SK-N-SH treated with all-trans-retinoic acid at 6 μM for 48 hours (cell line): ENCODE measurements at regions not wholly inside any gene's neighbourhood (a gene's known extent, or its start where the extent isn't known, plus 50 kb on each side); places are given as distances from the start of the nearest gene placed in this dataset.

Source experiments
- ATAC-seq: fragments of 200-7000 bp; cut with Tn5 transposase; 3 replicates; pipeline ENCODE4 v1.9.1; 2020; ENCODE audit warnings: mild to moderate bottlenecking, moderate library complexity
- ARNTL ChIP-seq: fragments of 450-650 bp; formaldehyde crosslinking; IDR thresholded peaks from 2 replicates; pipeline ENCODE4 v1.5.0; 2020; ENCODE audit warnings: low read depth, mild to moderate bottlenecking, moderate library complexity, borderline replicate concordance
- BACH2 ChIP-seq: fragments of 250-450 bp; sonication (Bioruptor Pico); IDR thresholded peaks from 2 replicates; pipeline ENCODE4 v1.9.0; 2021; ENCODE audit warnings: mild to moderate bottlenecking, borderline replicate concordance
- CREB5 ChIP-seq: fragments of 250-450 bp; sonication (Bioruptor Pico); IDR thresholded peaks from 2 replicates; pipeline ENCODE4 v1.5.1; 2020; ENCODE audit warnings: low read depth, mild to moderate bottlenecking, moderate library complexity
- CSDC2 ChIP-seq: fragments of 250-450 bp; sonication (Bioruptor Pico); IDR thresholded peaks from 2 replicates; pipeline ENCODE4 v1.5.0; 2020; ENCODE audit warnings: mild to moderate bottlenecking, moderate library complexity
- CSRNP3 ChIP-seq: fragments of 250-450 bp; sonication (Bioruptor Pico); IDR thresholded peaks from 2 replicates; pipeline ENCODE4 v1.5.1; 2021; ENCODE audit warnings: mild to moderate bottlenecking, moderate library complexity
- ESRRG ChIP-seq: fragments of 250-450 bp; sonication (Bioruptor Pico); IDR thresholded peaks from 2 replicates; pipeline ENCODE4 v1.6.1; 2021; ENCODE audit warnings: mild to moderate bottlenecking
- ISL1 ChIP-seq: fragments of 250-450 bp; sonication (Bioruptor Pico); IDR thresholded peaks from 2 replicates; pipeline ENCODE4 v2.1.2; 2022; ENCODE audit warnings: mild to moderate bottlenecking, moderate library complexity
- OSR1 ChIP-seq: fragments of 250-450 bp; sonication (Bioruptor Pico); IDR thresholded peaks from 2 replicates; pipeline ENCODE4 v1.8.0; 2022; ENCODE audit warnings: moderate library complexity, mild to moderate bottlenecking, inconsistent platforms
- POU6F1 ChIP-seq: fragments of 250-450 bp; sonication (Bioruptor Pico); IDR thresholded peaks from 2 replicates; pipeline ENCODE4 v1.8.0; 2021; ENCODE audit warnings: low read depth, mild to moderate bottlenecking, moderate library complexity, borderline replicate concordance
- PPARA ChIP-seq: fragments of 250-450 bp; sonication (Bioruptor Pico); IDR thresholded peaks from 2 replicates; pipeline ENCODE4 v1.5.0; 2020; ENCODE audit warnings: mild to moderate bottlenecking, borderline replicate concordance
- SNAI2 ChIP-seq: fragments of 250-450 bp; sonication (Bioruptor Pico); IDR thresholded peaks from 2 replicates; pipeline ENCODE4 v1.5.0; 2020; ENCODE audit warnings: mild to moderate bottlenecking, moderate library complexity
- TCF4 ChIP-seq: fragments of 250-450 bp; sonication (Bioruptor Pico); IDR thresholded peaks from 2 replicates; pipeline ENCODE4 v1.8.0; 2021; ENCODE audit warnings: mild to moderate bottlenecking, moderate library complexity, borderline replicate concordance
- TOX ChIP-seq: fragments of 250-450 bp; sonication (Bioruptor Pico); IDR thresholded peaks from 2 replicates; pipeline ENCODE4 v1.8.0; 2021; ENCODE audit warnings: mild to moderate bottlenecking, moderate library complexity, borderline replicate concordance
- TSHZ2 ChIP-seq: fragments of 250-450 bp; sonication (Bioruptor Pico); IDR thresholded peaks from 2 replicates; pipeline ENCODE4 v1.5.0; 2020; ENCODE audit warnings: mild to moderate bottlenecking, moderate library complexity
- ZC3H10 ChIP-seq: fragments of 250-450 bp; sonication (Bioruptor Pico); IDR thresholded peaks from 2 replicates; pipeline ENCODE4 v1.5.1; 2021; ENCODE audit warnings: mild to moderate bottlenecking, moderate library complexity
- ZFP3 ChIP-seq: fragments of 250-450 bp; sonication (Bioruptor Pico); IDR thresholded peaks from 2 replicates; pipeline ENCODE4 v1.5.0; 2020; ENCODE audit warnings: mild to moderate bottlenecking, moderate library complexity
- ZFP30 ChIP-seq: fragments of 450-650 bp; formaldehyde crosslinking; IDR thresholded peaks from 2 replicates; pipeline ENCODE4 v1.5.0; 2022; ENCODE audit warnings: mild to moderate bottlenecking, moderate library complexity
- ZNF70 ChIP-seq: fragments of 450-650 bp; formaldehyde crosslinking; IDR thresholded peaks from 2 replicates; pipeline ENCODE4 v1.5.0; 2020; ENCODE audit warnings: mild to moderate bottlenecking, moderate library complexity
- ZNF8 ChIP-seq: fragments of 450-650 bp; formaldehyde crosslinking; IDR thresholded peaks from 2 replicates; pipeline ENCODE4 v1.5.0; 2020; ENCODE audit warnings: mild to moderate bottlenecking, moderate library complexity

GRCh38 chr5:60228676-60229075 is 335.1 kb upstream of the PDE4D start:
- no peak for ATAC-seq
- TF ChIP-seq ZFP3 (CRISPR knock-in tag), result no peak
- TF ChIP-seq SNAI2 (CRISPR knock-in tag), result no peak
- TF ChIP-seq ARNTL (CRISPR knock-in tag), result no peak
- no peak for TF ChIP-seq OSR1 (CRISPR knock-in tag)
- TF ChIP-seq ZNF8, result no peak
- TF ChIP-seq PPARA (CRISPR knock-in tag), result no peak
- TF ChIP-seq TCF4 (CRISPR knock-in tag), result no peak
- TF ChIP-seq TOX, result no peak
- TF ChIP-seq CSRNP3 (CRISPR knock-in tag), result no peak
- no peak for TF ChIP-seq ZFP30 (CRISPR knock-in tag)
- no peak for TF ChIP-seq POU6F1 (CRISPR knock-in tag)
- no peak for TF ChIP-seq ISL1
- no peak for TF ChIP-seq ZC3H10 (CRISPR knock-in tag)
- no peak for TF ChIP-seq CSDC2 (CRISPR knock-in tag)
- no peak for TF ChIP-seq TSHZ2
- no peak for TF ChIP-seq CREB5 (CRISPR knock-in tag)

GRCh38 chr5:60226128-60226527 is 332.6 kb upstream of the PDE4D start:
- no peak for ATAC-seq
- no peak for TF ChIP-seq ESRRG (CRISPR knock-in tag)
- TF ChIP-seq PPARA (CRISPR knock-in tag), result no peak
- no peak for TF ChIP-seq POU6F1 (CRISPR knock-in tag)
- no peak for TF ChIP-seq TSHZ2
- no peak for TF ChIP-seq ARNTL (CRISPR knock-in tag)
- TF ChIP-seq TCF4 (CRISPR knock-in tag), result no peak
- no peak for TF ChIP-seq BACH2 (CRISPR knock-in tag)
- no peak for TF ChIP-seq SNAI2 (CRISPR knock-in tag)
- TF ChIP-seq CREB5 (CRISPR knock-in tag), result no peak
- TF ChIP-seq TOX, result no peak
- TF ChIP-seq ZNF70 (CRISPR knock-in tag), result no peak
